Aorta (tissue), 5 donors: ENCODE measurements at regions not wholly inside any gene's neighbourhood (a gene's known extent, or its start where the extent isn't known, plus 50 kb on each side); places are given as distances from the start of the nearest gene placed in this dataset.

Experiments
- ATAC-seq: fragments of 200-7000 bp; cut with Tn5 transposase; one replicate; pipeline ENCODE4 v1.9.1; 2022; ENCODE audit warnings: moderate library complexity; ENCODE audit not compliant: low FRiP score
- DNase-seq, 2 donors: peaks; one replicate each; pipeline ENCODE4 v3.0.0-alpha.2; 2020
- H3K27ac ChIP-seq, 2 donors: one replicate each; pipeline ENCODE4 v1.5.1; 2013; ENCODE audit warnings: low read length in 2 of 2, mild to moderate bottlenecking in 2 of 2, moderate library complexity in 2 of 2, control low read depth in 1 of 2, inconsistent platforms in 1 of 2, low read depth in 1 of 2
- H3K27me3 ChIP-seq, 2 donors: one replicate each; pipeline ENCODE4 v1.6.1; 2013; ENCODE audit warnings: control low read depth in 1 of 2, low read length in 1 of 2, mild to moderate bottlenecking in 1 of 2, moderate library complexity in 1 of 2; ENCODE audit not compliant: insufficient read depth in 2 of 2, control insufficient read depth in 1 of 2
- H3K36me3 ChIP-seq, 2 donors: one replicate each; pipeline ENCODE4 v1.6.1; 2013; ENCODE audit warnings: control low read depth in 1 of 2, low read length in 1 of 2, mild to moderate bottlenecking in 1 of 2; ENCODE audit not compliant: insufficient read depth in 2 of 2, control insufficient read depth in 1 of 2
- H3K4me1 ChIP-seq, 2 donors: one replicate each; pipeline ENCODE4 v1.6.1; 2013; ENCODE audit warnings: low read length in 2 of 2, control low read depth in 1 of 2, mild to moderate bottlenecking in 1 of 2, moderate library complexity in 1 of 2; ENCODE audit not compliant: insufficient read depth in 2 of 2, control insufficient read depth in 1 of 2
- H3K4me3 ChIP-seq, 2 donors: one replicate each; pipeline ENCODE4 v1.5.1; 2013; ENCODE audit warnings: low read length in 2 of 2, control low read depth in 1 of 2, mild to moderate bottlenecking in 1 of 2
- H3K9me3 ChIP-seq: one replicate; pipeline ENCODE4 v1.6.1; 2013; ENCODE audit warnings: mild to moderate bottlenecking, low read length; ENCODE audit not compliant: control insufficient read depth
- WGBS, 2 donors: extraction: QIAGEN DNeasy Blood & Tissue Kit; methylation state at CpG; one replicate each; pipeline ENCODE4 v1.1.7; 2013; 5-methylcytosine and 5-hydroxymethylcytosine counted together
- intact Hi-C, 2 donors: fragments of 100-400 bp; cut with DNase I; formaldehyde crosslinking; loops; one replicate each; pipeline versions ENCODE4 v1.14.2 to v1.15.0; 2022
- donor health status: healthy with polysubstance abuse.
- donor health status: Bipolar disorder and iron deficiency.
- donor health status: DM: no; HTN: no; CAD: no.
- donor health status: DM: no; HTN: no; CAD: no.
- donor health status: DM: yes; HTN: yes; CAD: no.

GRCh38 chr18:26794230-26795101, 71.0 kb downstream of the AQP4 start:
- no peaks in the 10 kb centered on the region for H3K4me1 ChIP-seq
- H3K9me3 ChIP-seq: no peaks in the 10 kb centered on the region
- H3K4me3 ChIP-seq: no peak overlapping the region
- ATAC-seq (no peak), DNase-seq (no peak)
- H3K27me3 ChIP-seq: no peaks in the 10 kb centered on the region
- WGBS, 2 donors: 91 to 92% methylated on average over 8 of the region's 8 CpGs
- H3K27ac ChIP-seq: no peak overlapping the region
- intact Hi-C loops: no loop called here
- H3K36me3 ChIP-seq: no peaks in the 10 kb centered on the region

GRCh38 chr18:26792661-26793060, 72.8 kb downstream of the AQP4 start:
- WGBS, 2 donors: 69 to 71% methylated on average over 1 of the region's 1 CpG
- intact Hi-C loops: no loop called here
- Histone ChIP-seq H3K27ac (no peak overlapping the region), H3K4me3 (no peak overlapping the region), H3K27me3 (no peaks in the 10 kb centered on the region), H3K9me3 (no peaks in the 10 kb centered on the region), H3K36me3 (no peaks in the 10 kb centered on the region), H3K4me1 (no peaks in the 10 kb centered on the region)
- DNase-seq (no peak), ATAC-seq (no peak)

- intact Hi-C loops: no loop called here
- Histone ChIP-seq H3K27ac (no peak overlapping the region), H3K9me3 (no peaks in the 10 kb centered on the region), H3K27me3 (no peaks in the 10 kb centered on the region), H3K4me3 (no peak overlapping the region), H3K4me1 (no peaks in the 10 kb centered on the region), H3K36me3 (no peaks in the 10 kb centered on the region)
- ATAC-seq (no peak), DNase-seq (no peak)
Measured at GRCh38 chr18:26791676-26792075, 73.8 kb downstream of the AQP4 start.

GRCh38 chr18:26784599-26784998, 80.9 kb downstream of the AQP4 start:
- H3K27ac ChIP-seq: no peak overlapping the region
- DNase-seq (no peak), ATAC-seq (no peak)
- H3K9me3 ChIP-seq: no peaks in the 10 kb centered on the region
- H3K36me3 ChIP-seq: no peaks in the 10 kb centered on the region
- H3K4me1 ChIP-seq: no peaks in the 10 kb centered on the region
- H3K27me3 ChIP-seq: no peaks in the 10 kb centered on the region
- H3K4me3 ChIP-seq: no peak overlapping the region
- WGBS, 2 donors: 60 to 66% methylated on average over 1 of the region's 1 CpG
- intact Hi-C loops: no loop called here

GRCh38 chr18:26783170-26783569, 82.3 kb downstream of the AQP4 start:
- 55 to 68% methylated on average over 6 of the region's 6 CpGs for WGBS, 2 donors
- Histone ChIP-seq H3K27me3 (no peaks in the 10 kb centered on the region), H3K4me1 (no peaks in the 10 kb centered on the region), H3K27ac (no peak overlapping the region), H3K36me3 (no peaks in the 10 kb centered on the region), H3K9me3 (no peaks in the 10 kb centered on the region), H3K4me3 (no peak overlapping the region)
- DNase-seq: no peak
- intact Hi-C loops: no loop called here
- ATAC-seq: no peak

- Histone ChIP-seq H3K27me3 (no peaks in the 10 kb centered on the region), H3K9me3 (no peaks in the 10 kb centered on the region), H3K36me3 (no peaks in the 10 kb centered on the region), H3K27ac (no peak overlapping the region), H3K4me3 (no peak overlapping the region), H3K4me1 (no peaks in the 10 kb centered on the region)
- intact Hi-C loops: no loop called here
- no peak for ATAC-seq
- no peak for DNase-seq
- WGBS, 2 donors: 54 to 60% methylated on average over 5 of the region's 5 CpGs
Measured at GRCh38 chr18:26780520-26781325, 84.8 kb downstream of the AQP4 start.

GRCh38 chr18:26778054-26778393, 87.5 kb downstream of the AQP4 start:
- no peaks in the 10 kb centered on the region for H3K9me3 ChIP-seq
- no peak overlapping the region for H3K4me3 ChIP-seq
- no peaks in the 10 kb centered on the region for H3K4me1 ChIP-seq
- H3K27me3 ChIP-seq: no peaks in the 10 kb centered on the region
- DNase-seq (no peak), ATAC-seq (no peak)
- H3K27ac ChIP-seq: no peak overlapping the region
- intact Hi-C loops: no loop called here
- H3K36me3 ChIP-seq: no peaks in the 10 kb centered on the region

GRCh38 chr18:26777351-26778053, 88.0 kb downstream of the AQP4 start:
- H3K4me3 ChIP-seq: no peak overlapping the region
- H3K36me3 ChIP-seq: no peaks in the 10 kb centered on the region
- intact Hi-C loops: no loop called here
- DNase-seq (no peak), ATAC-seq (no peak)
- 3 to 16% methylated on average over 7 of the region's 7 CpGs for WGBS, 2 donors
- no peaks in the 10 kb centered on the region for H3K27me3 ChIP-seq
- no peaks in the 10 kb centered on the region for H3K9me3 ChIP-seq
- no peak overlapping the region for H3K27ac ChIP-seq
- no peaks in the 10 kb centered on the region for H3K4me1 ChIP-seq
